GM12801 (cell line): ENCODE measurements at regions not wholly inside any gene's neighbourhood (a gene's known extent, or its start where the extent isn't known, plus 50 kb on each side); places are given as distances from the start of the nearest gene placed in this dataset.

ENCODE experiments used
- CTCF ChIP-seq: IDR thresholded peaks from one replicate; pipeline ENCODE4 v1.5.1; 2011; ENCODE audit warnings: control low read depth; ENCODE audit not compliant: insufficient read length; ENCODE audit errors: extremely low read depth

- no peak for TF ChIP-seq CTCF
Observed at GRCh38 chr3:139095803-139096466, 51.2 kb upstream of the PRR23C start.

DNA sequence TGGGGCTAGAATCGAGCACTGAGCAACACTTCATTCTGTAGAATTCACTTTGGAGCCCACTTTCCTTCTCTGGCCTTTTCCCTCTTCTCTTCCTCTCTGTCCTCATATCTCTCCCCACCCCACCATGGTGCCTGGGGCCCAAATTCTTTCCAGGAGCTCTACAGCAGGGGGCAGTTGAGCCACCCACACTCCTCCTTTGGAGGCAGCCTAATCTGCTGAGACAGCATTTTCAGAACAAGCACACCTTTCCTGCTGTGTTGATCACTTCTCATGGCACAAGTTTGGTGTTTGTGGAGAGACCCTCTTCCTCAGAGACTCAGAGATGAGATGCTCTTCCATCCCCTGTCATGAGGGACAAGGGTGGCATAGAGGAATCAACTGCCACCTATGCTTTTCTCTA is 52.0 kb upstream of the PRR23C start:
- TF ChIP-seq CTCF, result no peak

- TF ChIP-seq CTCF, result no peak
Observed at GRCh38 chr3:139098391-139098790, 53.7 kb upstream of the PRR23C start.

- TF ChIP-seq CTCF, result no peak
Observed at GRCh38 chr3:139099968-139100817, 55.5 kb upstream of the PRR23C start.

GRCh38 chr3:139100821-139101220 is 56.1 kb upstream of the PRR23C start:
- no peak for TF ChIP-seq CTCF

DNA sequence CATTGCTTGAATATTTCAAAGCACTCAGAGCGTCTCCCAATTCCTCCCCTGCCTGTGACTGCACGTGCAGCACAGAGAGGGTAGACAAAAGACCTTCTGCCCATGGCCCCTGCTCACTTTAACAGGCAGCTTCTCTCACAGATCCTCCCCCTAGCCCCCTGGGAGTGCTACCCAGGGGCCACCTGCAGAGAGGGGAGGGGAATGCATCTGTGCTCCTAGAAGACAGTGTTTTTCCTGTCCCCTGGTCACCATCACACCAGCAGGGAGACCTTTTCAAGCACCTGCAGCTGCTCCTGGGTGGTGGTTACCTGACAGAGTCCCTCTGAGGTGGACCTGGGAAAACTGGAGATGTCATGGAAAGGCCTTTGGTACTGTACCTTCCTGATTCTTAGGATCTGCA is 56.7 kb upstream of the PRR23C start:
- no peak for TF ChIP-seq CTCF

DNA sequence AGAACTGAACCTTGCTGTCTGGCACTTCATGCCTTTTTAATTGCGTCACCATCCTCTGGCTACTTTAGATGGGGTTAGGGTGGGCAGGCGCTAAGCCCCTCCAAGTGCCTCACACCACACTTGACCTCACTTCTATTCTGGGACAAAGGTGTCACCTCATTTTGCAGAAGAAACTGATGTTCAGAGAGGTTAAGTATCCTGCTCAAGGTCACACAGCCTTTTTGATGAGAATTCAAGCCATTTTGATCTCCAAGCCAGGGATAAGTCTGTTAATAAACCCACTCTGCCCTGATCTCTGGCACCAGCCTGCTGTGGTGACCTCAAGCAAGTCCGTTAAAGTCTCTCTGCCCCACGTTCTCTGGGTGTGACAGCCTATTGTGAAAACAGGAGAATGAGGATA is 58.8 kb upstream of the PRR23C start:
- no peak for TF ChIP-seq CTCF
